GM23248 (cell line): ENCODE measurements at regions not wholly inside any gene's neighbourhood (a gene's known extent, or its start where the extent isn't known, plus 50 kb on each side); places are given as distances from the start of the nearest gene placed in this dataset.

Source experiments
- EZH2 ChIP-seq: fragments of 200-600 bp; sonication (generic); IDR thresholded peaks from 2 replicates; pipeline ENCODE4 v1.6.1; 2018; ENCODE audit warnings: antibody characterized with exemption, mild to moderate bottlenecking; ENCODE audit not compliant: insufficient read depth, poor library complexity, severe bottlenecking
- EZH2phosphoT487 ChIP-seq: fragments of 200-600 bp; sonication (generic); IDR thresholded peaks from 2 replicates; pipeline ENCODE4 v1.6.1; 2018; ENCODE audit warnings: antibody characterized with exemption, moderate library complexity, mild to moderate bottlenecking, low read depth; ENCODE audit not compliant: insufficient read depth

GRCh38 chrX:117633277-117633676 is 483.3 kb downstream of the KLHL13 start:
- TF ChIP-seq EZH2phosphoT487 = no peak
- no peak for TF ChIP-seq EZH2
